NCI-H460 (cell line): ENCODE measurements at regions not wholly inside any gene's neighbourhood (a gene's known extent, or its start where the extent isn't known, plus 50 kb on each side); places are given as distances from the start of the nearest gene placed in this dataset.

Source experiments
- DNase-seq: peaks from one replicate; pipeline ENCODE4 v3.0.0-alpha.2; 2016; ENCODE audit warnings: low read depth; ENCODE audit errors: extremely low read depth

DNA sequence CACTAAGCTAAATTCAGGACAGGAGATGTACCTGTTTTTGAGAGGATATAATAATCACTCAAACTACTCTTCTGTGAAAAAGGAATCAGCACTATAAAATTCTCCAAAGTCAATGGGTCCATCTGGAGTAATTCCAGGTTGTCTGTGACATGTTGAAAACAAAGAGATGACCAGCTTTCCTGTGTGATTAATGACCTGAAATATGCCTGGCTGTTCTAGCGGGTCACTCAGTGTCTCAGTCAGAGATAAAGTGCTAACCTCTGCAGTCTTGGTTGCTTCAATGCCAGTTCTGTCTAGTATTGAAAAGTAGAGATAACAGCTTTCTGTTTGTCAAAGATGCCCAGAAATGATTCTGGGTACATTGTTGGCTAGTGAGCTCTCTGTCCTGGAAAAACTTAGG is 722.6 kb upstream of the TENM4 start:
- no peak for DNase-seq

DNA sequence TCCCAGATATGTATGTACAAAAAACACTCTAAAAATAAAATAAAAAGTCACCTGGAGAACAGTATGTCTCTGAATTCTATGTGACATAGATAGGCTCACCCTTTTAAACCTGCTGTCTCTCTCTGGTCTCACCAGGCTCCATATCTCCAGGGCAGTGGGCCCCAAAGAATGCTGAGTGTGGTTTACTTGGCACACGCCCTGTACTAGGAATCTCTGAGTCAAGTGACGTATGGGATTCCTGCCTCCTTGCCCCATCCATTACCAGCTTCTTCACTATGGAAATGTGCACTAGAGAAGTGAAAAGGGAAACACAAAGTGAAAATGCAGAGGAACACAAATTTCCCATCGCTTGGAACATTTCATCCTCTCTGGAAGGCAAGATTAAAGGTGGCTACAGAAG is 722.2 kb upstream of the TENM4 start:
- DNase-seq: no peak

DNA sequence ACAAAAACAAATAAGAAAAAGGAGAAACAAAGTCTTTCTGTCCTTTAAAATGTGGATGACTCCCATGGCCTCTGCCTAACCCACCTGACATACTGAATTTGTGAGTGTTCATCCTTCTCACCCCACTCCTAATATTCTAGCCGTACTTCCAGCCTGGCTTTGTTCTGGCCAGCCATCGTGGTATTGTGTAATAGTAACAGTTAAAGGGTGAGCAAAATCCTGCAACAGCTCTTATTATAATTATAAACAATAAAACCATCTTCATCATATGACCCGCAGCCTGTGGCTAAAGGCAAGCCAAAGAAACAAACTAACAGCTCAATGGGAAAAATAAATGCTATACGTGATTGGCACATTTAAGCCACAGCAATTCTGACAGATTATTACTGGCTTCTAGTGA is 721.6 kb upstream of the TENM4 start:
- no peak for DNase-seq

DNA sequence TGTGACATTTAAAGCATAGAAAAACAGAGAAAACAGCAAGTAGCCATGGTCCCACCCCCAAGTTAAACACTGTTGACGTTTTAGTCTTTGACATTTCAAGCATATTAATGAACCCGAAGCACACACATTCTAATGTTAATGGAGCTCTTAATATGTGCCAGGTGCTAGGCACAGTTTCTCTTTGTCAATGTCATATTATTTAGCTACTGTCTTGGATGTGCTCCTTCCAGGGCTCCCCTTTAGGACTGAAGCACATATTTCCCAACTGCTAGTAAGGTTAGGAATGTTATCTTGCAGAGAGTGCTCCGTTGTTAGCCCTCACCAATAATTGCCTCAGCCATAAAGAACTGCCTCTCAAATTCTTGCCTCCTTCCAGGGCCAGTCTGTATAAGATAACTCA is 716.6 kb upstream of the TENM4 start:
- no peak for DNase-seq

DNA sequence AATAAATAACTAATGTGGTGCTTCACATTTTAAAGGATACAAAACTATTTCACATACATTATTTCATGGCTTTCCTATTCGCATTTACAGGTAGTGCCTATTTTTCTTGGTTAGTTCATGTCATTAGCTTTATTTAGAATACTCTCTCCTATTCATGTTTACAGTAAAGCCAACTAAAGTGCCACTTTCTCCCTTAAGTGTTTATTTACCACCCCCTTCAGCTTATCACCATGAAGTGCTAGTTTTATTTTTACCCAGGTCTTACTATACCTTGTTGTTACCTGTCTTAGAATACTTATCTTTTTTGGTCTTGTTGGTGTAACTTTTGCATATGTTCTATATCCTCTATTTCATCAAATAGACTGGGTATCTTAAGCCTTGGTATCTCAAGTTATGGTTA is 715.2 kb upstream of the TENM4 start:
- no peak for DNase-seq

DNA sequence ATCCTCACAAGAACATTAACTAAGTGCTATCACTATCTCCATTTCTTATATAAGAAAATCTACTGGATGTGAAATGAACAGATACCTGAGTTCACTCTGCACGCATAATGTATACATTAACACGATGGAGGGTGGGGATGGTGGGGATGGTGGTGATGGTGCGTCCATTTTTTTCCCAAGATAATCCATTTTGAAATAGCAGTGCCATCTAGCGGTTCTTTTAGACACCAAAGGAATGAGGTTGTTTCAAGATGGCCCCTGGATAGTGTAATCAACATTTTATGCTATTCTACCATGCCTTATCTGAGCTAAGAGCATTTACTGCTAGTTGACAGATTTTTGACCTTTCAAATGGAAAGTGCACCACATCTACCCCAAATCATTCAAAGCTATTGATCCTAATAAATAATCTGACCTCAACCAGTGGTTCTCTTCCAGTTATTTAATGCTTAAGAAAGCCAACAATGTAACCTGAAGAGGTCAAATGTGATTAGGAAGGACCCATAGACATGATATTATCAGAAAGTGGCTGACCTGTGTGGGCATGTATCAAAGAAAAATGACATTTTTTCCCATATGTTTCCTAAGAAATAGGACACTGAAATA is 714.7 kb upstream of the TENM4 start:
- DNase-seq: peak; percentile 28

DNA sequence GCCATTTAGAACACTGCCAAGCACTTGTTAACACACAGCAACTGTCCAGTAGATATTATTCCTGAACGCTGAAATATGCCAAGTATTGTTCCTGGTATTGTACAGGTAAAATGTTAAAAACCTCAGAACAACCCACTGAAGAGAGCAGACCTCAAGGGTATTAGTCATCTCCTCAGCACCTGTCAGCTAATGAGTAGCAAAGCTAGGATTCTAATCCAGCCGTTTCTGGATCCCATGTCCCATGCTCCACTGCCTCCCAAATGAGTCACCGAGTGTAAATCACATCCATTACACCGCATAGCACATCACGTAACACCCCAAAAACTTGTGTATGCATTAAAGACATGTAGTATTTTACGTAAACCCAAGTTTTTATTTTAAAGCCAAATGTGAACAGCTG is 705.4 kb upstream of the TENM4 start:
- no peak for DNase-seq

DNA sequence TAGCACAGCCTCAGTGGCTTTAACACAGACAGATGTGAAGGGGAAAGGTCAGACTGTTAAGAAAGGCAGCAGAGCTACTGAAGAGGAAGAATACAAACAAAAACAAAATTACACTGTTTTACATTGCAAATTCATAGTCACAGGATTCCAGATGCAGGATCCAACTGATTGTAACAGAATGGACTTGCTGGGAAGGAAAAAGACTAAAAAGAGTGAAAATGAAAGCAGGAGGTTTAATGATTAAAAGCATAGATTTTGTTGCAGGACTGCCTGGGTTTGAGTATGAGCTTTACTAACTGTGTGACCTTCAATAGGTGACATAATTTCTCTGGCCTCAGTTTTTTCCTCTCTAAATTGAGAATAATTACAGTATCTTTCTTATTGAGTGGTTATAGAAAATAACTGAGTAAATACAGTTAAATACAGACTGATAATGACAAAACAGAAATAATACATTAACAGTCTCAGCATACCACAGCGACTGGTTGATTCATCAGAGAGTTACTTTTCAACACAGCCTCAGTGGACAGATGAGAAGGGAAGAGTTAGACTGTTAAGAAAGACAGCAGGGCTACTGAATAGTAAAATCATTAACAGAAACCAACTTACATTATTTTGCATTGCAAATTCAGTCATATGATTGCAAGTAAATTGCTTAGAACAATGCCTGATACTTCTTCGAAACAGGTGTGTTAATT is 704.2 kb upstream of the TENM4 start:
- DNase-seq: no peak

DNA sequence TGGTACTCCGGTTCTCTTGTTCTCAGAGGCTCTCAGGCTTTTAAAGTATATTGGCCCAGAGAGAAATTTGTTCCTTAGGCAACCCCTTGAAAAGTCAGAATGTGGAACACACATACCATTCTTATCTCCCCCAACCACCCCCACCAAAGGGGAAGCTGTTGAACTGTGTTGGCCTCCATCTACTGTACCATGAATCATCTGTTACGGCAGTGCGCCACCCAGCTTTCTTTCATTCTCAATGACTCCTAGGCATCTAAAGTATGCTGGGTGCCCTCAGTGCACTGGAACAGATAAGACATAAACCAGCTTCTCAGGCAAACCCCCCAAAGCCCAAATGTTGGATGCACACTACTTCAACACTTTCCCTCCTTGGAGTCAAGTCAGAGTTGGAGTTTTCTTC is 696.2 kb upstream of the TENM4 start:
- DNase-seq: no peak

DNA sequence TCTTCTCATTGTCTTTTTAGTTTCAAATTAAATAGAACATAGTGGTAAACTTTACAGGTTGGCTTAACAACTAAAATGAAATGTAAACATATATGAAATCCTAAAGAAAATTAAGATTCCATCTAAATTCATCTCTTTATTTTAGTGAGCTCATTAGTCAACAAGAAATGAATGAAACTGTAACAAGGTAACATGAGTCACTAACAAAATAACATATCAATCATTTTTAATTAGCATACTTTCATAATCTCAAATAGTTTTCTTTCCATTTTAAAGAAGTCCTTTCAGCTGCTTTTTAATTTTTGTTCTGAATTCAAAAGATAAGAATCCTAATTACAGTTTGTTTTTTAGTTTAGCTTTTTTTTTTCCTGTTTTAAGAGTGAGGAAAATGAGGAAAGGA is 688.6 kb upstream of the TENM4 start:
- DNase-seq: no peak

DNA sequence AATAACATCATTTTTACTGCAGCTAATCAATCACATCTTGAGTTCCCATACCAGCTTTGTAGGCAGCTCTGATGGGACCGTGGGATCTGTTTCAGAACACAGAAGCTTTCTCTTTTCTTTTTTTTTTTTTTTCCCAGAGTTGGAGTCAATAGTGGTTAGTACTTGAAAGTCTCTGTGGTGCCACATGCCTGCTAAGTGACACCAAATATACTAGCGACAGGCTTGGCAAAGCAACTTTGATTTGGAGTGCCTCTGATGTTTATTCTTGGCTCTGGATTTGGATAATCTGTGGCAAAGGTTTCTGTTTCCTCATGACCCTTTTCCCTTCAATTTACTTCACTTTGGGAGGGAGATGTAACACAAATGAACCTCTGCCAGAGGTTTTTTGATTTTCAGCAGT is 681.4 kb upstream of the TENM4 start:
- DNase-seq: no peak

DNA sequence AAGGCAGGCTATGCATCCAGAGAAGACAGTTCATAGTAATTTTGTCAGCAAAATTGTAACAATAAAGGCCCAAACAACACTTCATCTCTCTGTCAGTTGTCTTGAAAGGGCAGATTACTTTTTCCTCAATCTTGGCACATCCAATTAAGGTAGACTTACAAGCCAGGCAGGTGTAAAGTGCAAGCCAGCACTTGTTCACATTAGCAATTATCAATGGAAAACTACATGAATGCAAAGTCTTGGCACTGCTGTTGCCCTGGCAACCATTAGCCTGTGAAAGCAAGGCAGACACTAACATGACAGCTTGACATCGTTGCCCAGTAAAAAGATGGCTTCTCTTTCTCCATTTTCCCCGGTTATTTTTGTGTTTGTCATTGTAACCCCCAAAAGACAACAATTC is 677.2 kb upstream of the TENM4 start:
- no peak for DNase-seq

DNA sequence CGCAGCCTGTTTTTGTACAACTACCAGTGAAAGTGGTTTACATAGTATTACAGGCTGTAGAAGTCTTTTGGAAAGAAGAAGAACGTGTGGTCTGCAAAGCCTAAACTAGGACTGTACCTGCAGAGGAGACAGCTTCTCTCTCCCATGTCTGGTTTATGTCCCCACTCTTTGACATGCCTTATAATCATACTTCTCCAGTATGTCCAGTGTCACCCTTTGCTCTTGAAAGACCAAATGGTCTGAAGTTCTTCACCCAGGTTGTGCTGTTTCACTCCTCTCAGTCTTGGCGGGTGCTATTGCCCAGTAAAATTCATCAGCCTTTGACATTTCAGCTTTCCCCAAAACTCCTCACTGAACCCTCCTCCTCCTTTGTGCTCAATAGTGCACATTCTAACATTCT is 676.0 kb upstream of the TENM4 start:
- no peak for DNase-seq

DNA sequence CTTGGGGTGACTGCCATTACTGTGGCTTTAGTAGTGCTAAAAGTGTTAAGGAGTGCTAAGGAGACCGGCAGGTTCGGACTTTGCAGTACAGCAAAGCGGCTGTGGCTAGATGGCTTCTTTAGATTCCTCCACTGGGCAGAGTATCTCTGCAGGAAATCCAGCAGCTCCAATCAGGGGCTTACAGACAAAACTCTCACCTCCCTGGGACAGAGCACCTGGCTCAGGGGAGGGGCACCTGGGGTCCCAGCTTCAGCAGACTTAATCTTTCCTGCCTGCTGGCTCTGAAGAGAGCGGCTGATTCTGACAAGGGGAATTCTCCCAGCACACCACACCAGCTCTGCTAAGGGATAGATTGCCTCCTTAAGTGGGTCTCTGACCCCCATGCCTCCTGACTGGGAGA is 668.8 kb upstream of the TENM4 start:
- DNase-seq: no peak

DNA sequence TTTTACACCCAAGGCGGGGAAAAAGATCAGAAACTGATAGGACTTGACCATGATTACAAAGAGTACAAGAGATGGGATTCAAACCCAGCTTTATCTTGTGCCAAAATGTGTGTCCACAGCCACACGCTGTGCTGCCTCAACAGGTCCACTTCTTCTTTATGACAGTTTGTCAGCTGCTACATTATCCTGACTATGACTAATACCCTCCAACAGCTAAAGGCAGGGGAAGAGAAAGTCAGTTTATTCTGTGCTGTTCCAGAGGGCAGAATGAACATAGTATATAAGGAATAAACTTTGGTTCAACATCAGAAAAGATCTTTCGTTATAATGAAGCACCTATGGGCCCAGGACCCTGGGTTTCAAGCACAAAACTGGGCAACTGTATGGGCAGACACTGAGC is 668.2 kb upstream of the TENM4 start:
- no peak for DNase-seq

DNA sequence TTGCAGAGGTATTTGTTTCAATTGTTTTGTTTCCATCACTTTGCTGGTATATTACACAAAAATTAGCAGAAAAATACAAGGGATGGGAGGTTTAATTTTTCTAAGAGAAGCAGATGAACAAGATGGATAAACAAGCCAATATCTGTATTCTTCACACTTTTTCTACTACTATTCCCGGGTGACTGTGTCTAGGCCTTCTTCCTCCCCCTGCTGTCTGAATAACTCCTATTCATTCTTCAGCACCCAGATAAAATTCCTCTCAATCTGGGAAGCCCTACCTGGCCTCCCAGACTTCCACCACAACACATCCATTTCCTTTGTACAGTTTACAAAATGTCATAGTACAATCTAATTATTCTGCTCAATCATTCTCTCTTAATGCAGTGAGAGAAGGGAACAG is 666.6 kb upstream of the TENM4 start:
- no peak for DNase-seq

DNA sequence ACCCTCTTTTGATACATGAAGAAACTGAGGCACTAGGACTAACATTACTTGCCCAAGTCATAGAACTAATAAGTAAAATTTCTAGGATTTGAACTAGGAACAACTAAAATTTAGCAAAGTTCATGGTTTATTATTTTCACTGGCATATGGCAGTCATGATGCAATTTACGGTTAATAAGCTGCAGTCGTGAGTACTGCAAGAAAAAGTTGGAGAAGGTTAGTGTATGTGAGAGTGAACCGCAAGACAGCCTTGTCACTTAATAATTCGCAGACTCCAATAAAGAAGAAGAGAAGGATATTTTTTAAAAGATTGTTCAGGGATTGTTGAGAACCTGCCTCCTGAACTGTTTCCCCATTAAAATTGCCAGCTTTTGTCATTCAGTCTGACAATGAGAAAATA is 663.4 kb upstream of the TENM4 start:
- DNase-seq: no peak

DNA sequence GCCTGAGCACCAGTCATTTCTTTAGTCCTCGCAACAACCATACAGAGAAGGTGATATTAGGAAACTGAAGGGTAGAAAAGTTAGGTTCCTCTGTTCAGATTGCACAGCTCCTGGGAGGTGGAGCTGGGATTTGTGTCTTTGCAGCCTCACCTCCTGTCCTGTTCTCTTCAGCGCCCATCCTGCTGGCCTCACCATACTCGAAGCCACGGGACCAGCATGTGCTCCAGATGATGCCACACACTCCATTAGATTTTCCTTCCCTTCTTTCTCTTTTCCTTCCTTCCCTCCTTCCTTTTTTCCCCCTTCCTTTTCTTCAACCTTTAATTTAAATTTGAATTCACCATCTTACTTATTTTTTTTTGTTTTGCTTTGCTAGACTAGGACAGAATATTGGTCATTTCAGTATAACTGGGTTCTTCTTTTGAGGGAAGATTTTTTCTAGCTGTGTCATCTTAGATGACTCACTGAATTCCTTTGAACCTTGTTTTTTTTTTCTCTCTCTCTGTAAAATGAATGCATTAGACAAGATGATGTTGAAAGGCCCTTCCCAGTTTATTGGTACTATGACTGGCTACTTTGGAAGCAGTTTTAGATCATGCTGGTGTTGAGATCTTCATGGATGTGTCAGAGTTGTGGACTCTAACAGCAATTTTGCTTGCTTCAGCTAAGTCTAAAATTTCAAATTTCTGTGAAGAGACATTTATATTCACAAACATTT is 662.5 kb upstream of the TENM4 start:
- DNase-seq: peak; percentile 38

DNA sequence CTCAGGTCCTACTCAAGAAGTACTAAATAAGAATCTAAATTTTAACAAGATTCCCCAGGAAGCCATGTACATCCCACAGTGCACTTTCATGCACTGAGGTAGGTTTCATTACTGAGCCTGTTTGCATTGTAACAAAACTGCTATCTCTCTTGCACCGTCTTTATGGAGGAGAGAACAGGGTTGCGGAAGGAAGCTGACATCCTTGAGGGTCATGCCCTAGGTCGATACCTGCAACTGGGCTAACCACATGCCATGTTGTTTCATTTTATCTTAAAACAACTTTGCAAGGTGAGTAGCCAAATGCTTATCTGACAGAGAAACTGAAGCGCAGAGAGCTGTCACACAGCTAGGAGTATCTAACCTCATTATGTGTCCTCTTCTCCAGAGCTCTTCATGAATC is 656.3 kb upstream of the TENM4 start:
- no peak for DNase-seq

DNA sequence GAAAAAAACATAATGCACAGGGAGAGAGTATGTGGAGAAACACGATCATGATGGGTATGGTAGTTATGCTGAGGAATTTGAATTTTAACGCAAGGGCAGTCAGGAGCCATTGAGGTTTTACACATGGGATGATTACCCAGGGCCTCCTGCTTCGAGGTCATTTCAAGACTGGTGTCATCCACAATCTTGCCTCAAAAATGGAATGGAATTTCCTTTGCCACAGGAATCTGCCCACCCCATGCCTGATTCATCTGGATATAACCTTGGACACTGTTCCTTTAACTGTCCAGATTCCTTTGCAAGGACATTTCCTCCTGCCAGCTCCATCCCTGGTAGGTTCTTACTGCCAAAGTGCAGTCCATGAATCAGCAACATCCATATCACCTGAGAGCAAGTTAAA is 655.9 kb upstream of the TENM4 start:
- no peak for DNase-seq

DNA sequence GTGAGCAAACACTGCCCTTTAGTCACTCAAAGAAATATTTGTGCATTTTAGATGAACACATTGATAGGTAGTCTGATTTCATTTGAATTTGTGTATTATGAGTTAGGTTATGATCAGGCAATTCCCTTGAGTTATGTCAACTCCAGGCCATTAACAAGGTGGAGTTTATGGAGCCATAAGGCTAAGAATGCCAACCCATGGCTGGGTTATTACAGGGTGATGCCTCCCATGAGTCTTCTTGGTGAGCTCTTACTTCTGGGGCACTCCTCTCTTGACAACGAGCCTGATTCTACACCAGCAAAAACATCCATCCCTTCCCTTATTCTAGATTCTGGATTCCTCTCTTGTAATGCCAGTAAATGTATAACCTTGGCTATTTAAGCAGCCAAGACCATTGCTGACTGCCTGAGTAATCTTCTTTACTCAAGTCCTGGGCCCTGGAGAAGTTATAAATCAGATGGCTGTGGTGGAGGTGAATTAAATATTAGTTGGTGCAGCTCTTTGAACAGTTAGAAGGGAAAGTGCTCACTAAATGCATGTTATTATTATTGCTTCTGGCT is 645.7 kb upstream of the TENM4 start:
- no peak for DNase-seq

DNA sequence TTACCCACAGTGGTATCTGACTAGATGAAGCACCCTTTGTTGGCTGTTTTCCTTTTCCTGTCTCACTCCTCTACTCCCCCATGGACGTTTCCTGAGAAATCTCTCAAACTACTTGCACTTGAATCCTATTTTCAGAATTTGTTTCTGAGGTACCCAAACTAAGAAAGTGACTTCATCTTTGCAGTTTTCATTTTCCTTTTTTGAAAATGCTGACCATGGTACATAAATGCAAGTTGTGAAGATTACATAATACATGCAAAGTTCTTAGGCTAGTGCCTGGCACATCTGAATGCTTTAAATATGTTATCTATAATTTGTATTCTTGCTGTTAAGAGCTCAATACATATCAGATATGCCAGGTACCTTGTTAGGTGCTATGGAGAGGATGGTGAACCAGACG is 644.7 kb upstream of the TENM4 start:
- DNase-seq: no peak
